ENCODE measurements at regions not wholly inside any gene's neighbourhood (a gene's known extent, or its start where the extent isn't known, plus 50 kb on each side); places are given as distances from the start of the nearest gene placed in this dataset.

GRCh38 chr14:94942601-94943000 is 172.7 kb upstream of the GSC start:
- TF ChIP-seq EP300 (IDR thresholded peaks at IDR 0.05) = no peak
- TF ChIP-seq CTCF (IDR thresholded peaks at IDR 0.05) = no peak
- TF ChIP-seq POLR2A (IDR thresholded peaks at IDR 0.05) = no peak
- no peak for TF ChIP-seq POLR2AphosphoS5 (IDR thresholded peaks at IDR 0.05)
